GM18909 (cell line): ENCODE measurements at regions not wholly inside any gene's neighbourhood (a gene's known extent, or its start where the extent isn't known, plus 50 kb on each side); places are given as distances from the start of the nearest gene placed in this dataset.

Source experiments
- ATAC-seq: cut with Tn5 transposase; IDR thresholded peaks from one replicate; pipeline ENCODE4 v1.9.1; 2021; ENCODE audit warnings: mild to moderate bottlenecking; ENCODE audit not compliant: unreplicated experiment, poor library complexity

DNA sequence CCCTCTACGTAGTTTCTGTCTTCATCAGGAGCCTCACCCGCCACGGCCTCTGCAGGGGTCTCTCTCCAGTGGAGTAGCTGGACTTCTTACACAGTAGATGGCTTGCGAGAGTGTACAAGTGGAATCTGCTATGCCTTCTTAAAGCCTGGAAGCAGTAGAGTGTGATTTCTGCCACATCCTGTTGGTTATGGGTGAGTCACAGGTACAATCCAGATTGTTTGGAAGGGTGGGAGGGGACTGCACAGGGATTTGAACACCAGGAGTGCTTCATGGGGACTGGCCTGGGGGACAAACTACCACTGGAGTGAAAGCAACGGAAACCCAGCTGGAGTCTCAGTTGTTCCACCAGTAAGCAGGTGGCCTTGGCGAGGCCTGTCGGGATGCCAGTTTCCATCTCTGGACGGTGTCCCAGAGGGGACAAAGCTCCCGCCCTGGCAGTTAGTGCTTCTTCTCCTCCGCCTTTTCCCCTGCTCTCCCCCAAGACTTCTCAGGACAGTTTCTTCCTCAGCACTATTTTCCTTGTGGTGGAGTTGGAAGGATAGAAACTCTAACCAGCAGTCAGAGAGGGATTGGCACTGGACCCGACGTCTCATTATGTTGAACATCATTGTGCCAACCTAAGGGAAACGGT lies 85.0 kb upstream of the RCN1 start:
- no peak for ATAC-seq

DNA sequence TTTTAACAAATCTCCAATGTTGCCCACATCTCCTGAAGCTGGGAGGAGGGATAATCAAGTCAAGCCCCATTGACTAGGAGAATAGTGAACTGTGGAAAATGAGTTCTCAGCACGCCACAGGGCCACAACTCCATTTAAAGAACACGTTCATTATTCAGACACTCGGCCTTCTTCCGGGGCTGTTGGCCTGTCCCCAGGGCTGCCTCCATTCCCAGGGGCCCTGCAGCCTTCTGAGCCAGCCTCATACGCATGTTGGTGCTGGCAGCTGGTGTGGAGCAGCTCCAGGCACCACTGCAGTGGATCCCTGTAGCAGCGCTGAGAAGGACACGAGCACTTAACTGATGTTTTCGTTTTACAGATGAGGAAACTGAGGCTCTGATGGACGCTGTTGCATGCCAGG lies 87.5 kb upstream of the RCN1 start:
- ATAC-seq, result no peak

GRCh38 chr11:32002311-32002710 lies 88.6 kb upstream of the RCN1 start:
- no peak for ATAC-seq

GRCh38 chr11:31997955-31998354 lies 92.9 kb upstream of the RCN1 start:
- no peak for ATAC-seq

DNA sequence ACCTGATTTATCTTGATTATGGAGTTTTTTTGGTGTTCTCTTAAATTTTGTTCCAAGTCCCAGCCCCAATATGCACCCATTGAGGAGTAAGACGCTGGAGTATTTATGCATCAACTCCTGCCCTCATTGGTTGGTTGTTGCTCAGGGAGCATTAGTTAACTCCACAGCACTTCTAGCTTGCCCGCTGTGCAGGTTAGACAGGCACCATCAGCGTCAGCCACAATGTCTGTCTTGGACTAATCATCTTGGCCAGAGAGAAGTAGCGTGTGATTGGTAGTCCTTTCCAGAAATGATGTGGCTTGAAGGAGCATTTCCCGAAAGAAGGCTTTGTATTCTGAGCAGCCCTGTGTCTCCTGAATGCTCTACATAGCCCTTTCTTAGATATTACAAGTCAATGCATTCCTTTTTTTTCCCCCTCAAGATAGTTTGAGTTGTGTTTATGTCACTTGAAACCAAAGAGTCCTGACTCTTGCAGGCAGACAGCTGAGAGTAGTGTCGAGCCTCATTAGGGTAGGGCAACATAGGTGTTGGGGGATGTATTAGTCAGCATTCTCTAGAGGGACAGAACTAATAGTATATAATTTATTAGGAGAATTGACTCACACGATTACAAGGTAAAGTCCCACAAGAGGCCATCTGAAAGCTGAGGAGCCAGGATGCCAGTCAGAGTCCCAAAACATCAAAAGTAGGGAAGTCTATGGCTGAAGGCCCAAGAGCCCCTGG lies 94.6 kb upstream of the RCN1 start:
- no peak for ATAC-seq

- ATAC-seq, result peak; percentile 89
Measured at GRCh38 chr11:31995525-31996094, 95.3 kb upstream of the RCN1 start.

- no peak for ATAC-seq
Measured at GRCh38 chr11:31995032-31995431, 95.8 kb upstream of the RCN1 start.

GRCh38 chr11:31987118-31988005 lies 103.5 kb upstream of the RCN1 start:
- no peak for ATAC-seq

- no peak for ATAC-seq
Measured at GRCh38 chr11:31986201-31986889, 104.5 kb upstream of the RCN1 start.

- no peak for ATAC-seq
Measured at GRCh38 chr11:31981457-31981856, 109.4 kb upstream of the RCN1 start.

GRCh38 chr11:31977343-31977742 lies 113.5 kb upstream of the RCN1 start:
- ATAC-seq, result no peak

DNA sequence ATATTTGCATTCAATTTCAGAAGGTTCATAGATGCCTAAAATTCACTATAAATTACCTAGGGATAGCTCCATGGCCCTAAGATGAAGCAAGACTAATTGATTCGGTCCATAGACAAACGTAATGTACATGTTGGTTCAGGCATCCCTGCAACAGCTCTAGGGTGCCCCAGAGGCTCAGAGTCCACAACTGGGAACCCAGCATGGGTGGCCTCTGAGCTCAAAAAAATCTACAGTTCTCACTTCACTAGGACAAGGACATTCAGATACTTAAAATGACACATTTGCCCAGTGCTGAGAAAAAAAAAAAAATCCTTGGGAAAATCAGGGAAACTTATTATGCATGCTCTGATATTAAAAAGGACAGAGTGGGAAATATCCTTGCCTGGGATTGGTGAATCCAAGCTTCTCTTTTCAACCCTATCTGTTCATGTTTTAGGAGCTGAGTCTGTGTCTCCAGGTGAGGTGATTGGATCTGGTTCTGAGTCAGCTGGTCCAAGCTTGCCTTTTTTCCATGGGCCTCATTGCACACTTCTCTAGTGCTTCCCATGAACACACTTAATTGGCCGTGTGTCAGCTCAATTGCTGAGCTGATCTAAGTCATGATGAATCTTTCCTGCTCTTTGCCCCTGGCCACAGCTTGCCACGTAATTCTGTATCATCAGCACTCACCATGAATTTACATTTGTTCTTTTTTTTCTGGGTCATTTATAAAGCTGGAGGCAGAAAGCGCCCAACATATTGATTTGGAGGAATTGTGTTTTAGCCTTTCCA lies 116.3 kb upstream of the RCN1 start:
- ATAC-seq, result no peak

DNA sequence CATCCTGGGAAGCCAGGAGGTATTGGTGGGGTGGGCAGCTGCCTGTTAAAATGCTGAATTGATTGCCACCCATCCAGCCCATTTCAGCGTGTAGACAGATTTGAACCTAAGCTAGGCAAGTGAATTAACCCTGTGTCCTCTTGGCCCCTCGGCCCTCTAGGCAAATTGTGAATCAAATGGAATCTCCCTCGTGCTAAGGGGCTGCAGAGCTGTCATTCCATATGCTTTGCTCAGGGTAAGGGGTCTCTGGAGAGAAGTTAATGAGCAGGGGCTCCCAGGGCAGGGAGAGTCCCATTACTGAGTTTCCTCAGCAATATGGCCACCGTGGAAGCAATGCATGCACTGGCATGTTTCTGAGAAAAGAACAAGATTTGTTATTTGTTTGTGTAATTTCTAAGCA lies 117.7 kb upstream of the RCN1 start:
- no peak for ATAC-seq

- ATAC-seq, result no peak
Measured at GRCh38 chr11:31972623-31973022, 118.3 kb upstream of the RCN1 start.

- ATAC-seq, result no peak
Measured at GRCh38 chr11:31969359-31969702, 121.5 kb upstream of the RCN1 start.

- no peak for ATAC-seq
Measured at GRCh38 chr11:31968461-31969358, 122.2 kb upstream of the RCN1 start.

GRCh38 chr11:31967404-31968130 lies 123.3 kb upstream of the RCN1 start:
- ATAC-seq, result no peak

DNA sequence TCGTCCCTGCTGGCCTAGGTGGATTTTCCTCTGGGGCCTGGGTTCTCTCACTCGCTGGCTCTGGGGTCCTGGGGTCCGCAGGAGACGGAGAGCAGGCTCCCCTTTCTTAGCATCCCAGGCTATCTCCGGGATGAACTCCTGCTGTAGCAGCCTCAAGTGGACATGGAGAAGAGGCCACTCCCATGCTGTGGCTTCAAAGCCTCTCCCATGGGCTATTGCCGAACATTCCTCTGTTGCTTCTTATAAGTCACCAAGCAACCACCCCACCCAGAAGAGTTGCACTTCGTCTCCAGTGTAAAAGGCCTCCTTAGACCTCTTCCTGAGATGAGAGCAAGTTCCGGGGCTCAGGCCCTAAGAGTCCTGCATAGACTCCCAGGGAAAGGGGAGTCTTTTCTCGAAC lies 124.0 kb upstream of the RCN1 start:
- no peak for ATAC-seq
